SK-N-SH treated with all-trans-retinoic acid at 6 μM for 48 hours (cell line): ENCODE measurements at regions not wholly inside any gene's neighbourhood (a gene's known extent, or its start where the extent isn't known, plus 50 kb on each side); places are given as distances from the start of the nearest gene placed in this dataset.

Experiments used
- ATAC-seq: fragments of 200-7000 bp; cut with Tn5 transposase; 3 replicates; pipeline ENCODE4 v1.9.1; 2020; ENCODE audit warnings: mild to moderate bottlenecking, moderate library complexity
- ARNTL ChIP-seq: fragments of 450-650 bp; formaldehyde crosslinking; IDR thresholded peaks from 2 replicates; pipeline ENCODE4 v1.5.0; 2020; ENCODE audit warnings: low read depth, mild to moderate bottlenecking, moderate library complexity, borderline replicate concordance
- BACH2 ChIP-seq: fragments of 250-450 bp; sonication (Bioruptor Pico); IDR thresholded peaks from 2 replicates; pipeline ENCODE4 v1.9.0; 2021; ENCODE audit warnings: mild to moderate bottlenecking, borderline replicate concordance
- CREB5 ChIP-seq: fragments of 250-450 bp; sonication (Bioruptor Pico); IDR thresholded peaks from 2 replicates; pipeline ENCODE4 v1.5.1; 2020; ENCODE audit warnings: low read depth, mild to moderate bottlenecking, moderate library complexity
- CSDC2 ChIP-seq: fragments of 250-450 bp; sonication (Bioruptor Pico); IDR thresholded peaks from 2 replicates; pipeline ENCODE4 v1.5.0; 2020; ENCODE audit warnings: mild to moderate bottlenecking, moderate library complexity
- CSRNP3 ChIP-seq: fragments of 250-450 bp; sonication (Bioruptor Pico); IDR thresholded peaks from 2 replicates; pipeline ENCODE4 v1.5.1; 2021; ENCODE audit warnings: mild to moderate bottlenecking, moderate library complexity
- ESRRG ChIP-seq: fragments of 250-450 bp; sonication (Bioruptor Pico); IDR thresholded peaks from 2 replicates; pipeline ENCODE4 v1.6.1; 2021; ENCODE audit warnings: mild to moderate bottlenecking
- ISL1 ChIP-seq: fragments of 250-450 bp; sonication (Bioruptor Pico); IDR thresholded peaks from 2 replicates; pipeline ENCODE4 v2.1.2; 2022; ENCODE audit warnings: mild to moderate bottlenecking, moderate library complexity
- PPARA ChIP-seq: fragments of 250-450 bp; sonication (Bioruptor Pico); IDR thresholded peaks from 2 replicates; pipeline ENCODE4 v1.5.0; 2020; ENCODE audit warnings: mild to moderate bottlenecking, borderline replicate concordance
- SNAI2 ChIP-seq: fragments of 250-450 bp; sonication (Bioruptor Pico); IDR thresholded peaks from 2 replicates; pipeline ENCODE4 v1.5.0; 2020; ENCODE audit warnings: mild to moderate bottlenecking, moderate library complexity
- TCF4 ChIP-seq: fragments of 250-450 bp; sonication (Bioruptor Pico); IDR thresholded peaks from 2 replicates; pipeline ENCODE4 v1.8.0; 2021; ENCODE audit warnings: mild to moderate bottlenecking, moderate library complexity, borderline replicate concordance
- TOX ChIP-seq: fragments of 250-450 bp; sonication (Bioruptor Pico); IDR thresholded peaks from 2 replicates; pipeline ENCODE4 v1.8.0; 2021; ENCODE audit warnings: mild to moderate bottlenecking, moderate library complexity, borderline replicate concordance
- TSHZ2 ChIP-seq: fragments of 250-450 bp; sonication (Bioruptor Pico); IDR thresholded peaks from 2 replicates; pipeline ENCODE4 v1.5.0; 2020; ENCODE audit warnings: mild to moderate bottlenecking, moderate library complexity
- ZFP3 ChIP-seq: fragments of 250-450 bp; sonication (Bioruptor Pico); IDR thresholded peaks from 2 replicates; pipeline ENCODE4 v1.5.0; 2020; ENCODE audit warnings: mild to moderate bottlenecking, moderate library complexity
- ZFP30 ChIP-seq: fragments of 450-650 bp; formaldehyde crosslinking; IDR thresholded peaks from 2 replicates; pipeline ENCODE4 v1.5.0; 2022; ENCODE audit warnings: mild to moderate bottlenecking, moderate library complexity
- TF ChIP-seq, protein P1 (sequence below): fragments of 250-450 bp; sonication (Bioruptor Pico); IDR thresholded peaks from 2 replicates; pipeline ENCODE4 v1.8.0; 2020; ENCODE audit warnings: mild to moderate bottlenecking, moderate library complexity, borderline replicate concordance
- TF ChIP-seq, protein P2 (sequence below): fragments of 250-450 bp; sonication (Bioruptor Pico); IDR thresholded peaks from 2 replicates; pipeline ENCODE4 v1.8.0; 2021; ENCODE audit warnings: low read depth, mild to moderate bottlenecking, moderate library complexity, borderline replicate concordance

DNA sequence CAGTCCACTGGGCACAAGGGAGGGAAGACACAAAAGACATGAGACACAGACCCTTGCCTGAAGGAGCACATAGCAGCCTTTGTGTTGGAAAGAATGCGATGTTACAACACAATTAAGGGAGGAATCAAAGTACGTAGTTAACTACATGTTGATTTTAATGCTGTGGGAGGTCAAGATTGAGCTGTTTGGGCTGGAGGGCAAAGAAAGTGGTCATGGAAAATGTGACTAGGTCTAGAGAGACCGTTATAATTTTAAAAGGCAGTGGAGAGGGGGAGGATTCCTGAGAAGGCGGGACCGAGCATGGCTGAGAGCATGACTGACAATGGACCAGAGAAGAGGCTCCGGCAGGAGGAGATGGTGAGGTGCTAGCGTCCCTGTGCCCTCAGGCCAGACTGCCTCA is 111.8 kb upstream of the ATP1A1 start:
- no peak for ATAC-seq
- no peak for TF ChIP-seq TSHZ2 (CRISPR knock-in tag)
- TF ChIP-seq, protein P1, sequence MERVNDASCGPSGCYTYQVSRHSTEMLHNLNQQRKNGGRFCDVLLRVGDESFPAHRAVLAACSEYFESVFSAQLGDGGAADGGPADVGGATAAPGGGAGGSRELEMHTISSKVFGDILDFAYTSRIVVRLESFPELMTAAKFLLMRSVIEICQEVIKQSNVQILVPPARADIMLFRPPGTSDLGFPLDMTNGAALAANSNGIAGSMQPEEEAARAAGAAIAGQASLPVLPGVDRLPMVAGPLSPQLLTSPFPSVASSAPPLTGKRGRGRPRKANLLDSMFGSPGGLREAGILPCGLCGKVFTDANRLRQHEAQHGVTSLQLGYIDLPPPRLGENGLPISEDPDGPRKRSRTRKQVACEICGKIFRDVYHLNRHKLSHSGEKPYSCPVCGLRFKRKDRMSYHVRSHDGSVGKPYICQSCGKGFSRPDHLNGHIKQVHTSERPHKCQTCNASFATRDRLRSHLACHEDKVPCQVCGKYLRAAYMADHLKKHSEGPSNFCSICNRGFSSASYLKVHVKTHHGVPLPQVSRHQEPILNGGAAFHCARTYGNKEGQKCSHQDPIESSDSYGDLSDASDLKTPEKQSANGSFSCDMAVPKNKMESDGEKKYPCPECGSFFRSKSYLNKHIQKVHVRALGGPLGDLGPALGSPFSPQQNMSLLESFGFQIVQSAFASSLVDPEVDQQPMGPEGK: no peak
- TF ChIP-seq ARNTL (CRISPR knock-in tag): no peak
- TF ChIP-seq ESRRG (CRISPR knock-in tag): no peak
- TF ChIP-seq CSRNP3 (CRISPR knock-in tag): no peak
- TF ChIP-seq TOX: no peak
- TF ChIP-seq, protein P2, sequence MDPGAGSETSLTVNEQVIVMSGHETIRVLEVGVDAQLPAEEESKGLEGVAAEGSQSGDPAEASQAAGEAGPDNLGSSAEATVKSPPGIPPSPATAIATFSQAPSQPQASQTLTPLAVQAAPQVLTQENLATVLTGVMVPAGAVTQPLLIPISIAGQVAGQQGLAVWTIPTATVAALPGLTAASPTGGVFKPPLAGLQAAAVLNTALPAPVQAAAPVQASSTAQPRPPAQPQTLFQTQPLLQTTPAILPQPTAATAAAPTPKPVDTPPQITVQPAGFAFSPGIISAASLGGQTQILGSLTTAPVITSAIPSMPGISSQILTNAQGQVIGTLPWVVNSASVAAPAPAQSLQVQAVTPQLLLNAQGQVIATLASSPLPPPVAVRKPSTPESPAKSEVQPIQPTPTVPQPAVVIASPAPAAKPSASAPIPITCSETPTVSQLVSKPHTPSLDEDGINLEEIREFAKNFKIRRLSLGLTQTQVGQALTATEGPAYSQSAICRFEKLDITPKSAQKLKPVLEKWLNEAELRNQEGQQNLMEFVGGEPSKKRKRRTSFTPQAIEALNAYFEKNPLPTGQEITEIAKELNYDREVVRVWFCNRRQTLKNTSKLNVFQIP: no peak
- no peak for TF ChIP-seq CREB5 (CRISPR knock-in tag)

GRCh38 chr1:116262207-116262994 is 110.6 kb upstream of the ATP1A1 start:
- no peak for TF ChIP-seq CSDC2 (CRISPR knock-in tag)
- TF ChIP-seq TCF4 (CRISPR knock-in tag): no peak
- TF ChIP-seq, protein P2: no peak
- no peak for TF ChIP-seq SNAI2 (CRISPR knock-in tag)
- TF ChIP-seq ESRRG (CRISPR knock-in tag): no peak
- no peak for TF ChIP-seq TSHZ2 (CRISPR knock-in tag)

GRCh38 chr1:116262995-116263385 is 110.1 kb upstream of the ATP1A1 start:
- no peak for TF ChIP-seq ESRRG (CRISPR knock-in tag)
- TF ChIP-seq PPARA (CRISPR knock-in tag): no peak
- TF ChIP-seq ARNTL (CRISPR knock-in tag): no peak
- TF ChIP-seq CSDC2 (CRISPR knock-in tag): no peak
- no peak for TF ChIP-seq BACH2 (CRISPR knock-in tag)
- TF ChIP-seq TOX: no peak
- TF ChIP-seq ISL1 (CRISPR knock-in tag): no peak
- TF ChIP-seq SNAI2 (CRISPR knock-in tag): no peak
- no peak for TF ChIP-seq TSHZ2 (CRISPR knock-in tag)
- TF ChIP-seq ZFP3 (CRISPR knock-in tag): no peak
- no peak for TF ChIP-seq ZFP30
- TF ChIP-seq, all 23 proteins: peak for 0
- no peak for ATAC-seq

More at GRCh38 chr1:116262207-116262994, 110.6 kb upstream of the ATP1A1 start:
- no peak for ATAC-seq
